Neural crest cell (in vitro differentiated cells): ENCODE measurements at regions not wholly inside any gene's neighbourhood (a gene's known extent, or its start where the extent isn't known, plus 50 kb on each side); places are given as distances from the start of the nearest gene placed in this dataset.

ENCODE experiments used
- DNase-seq: peaks from one replicate; pipeline ENCODE4 v3.0.0; 2021; ENCODE audit warnings: low read depth, mixed read lengths, low spot score
- H3K27ac Mint-ChIP-seq: one replicate; pipeline ENCODE4 v1.8.0; 2021; ENCODE audit warnings: mild to moderate bottlenecking, mixed read lengths; ENCODE audit not compliant: unreplicated experiment
- H3K27me3 Mint-ChIP-seq: 2 replicates; pipeline ENCODE4 v1.8.0; 2021; ENCODE audit warnings: low read depth, mild to moderate bottlenecking, mixed read lengths
- H3K36me3 Mint-ChIP-seq: 2 replicates; pipeline ENCODE4 v1.8.0; 2021; ENCODE audit warnings: low read depth, mild to moderate bottlenecking, mixed read lengths
- H3K4me1 Mint-ChIP-seq: 2 replicates; pipeline ENCODE4 v1.8.0; 2021; ENCODE audit warnings: mixed read lengths
- H3K4me3 Mint-ChIP-seq: one replicate; pipeline ENCODE4 v1.8.0; 2021; ENCODE audit warnings: mild to moderate bottlenecking, mixed read lengths
- H3K9me3 Mint-ChIP-seq: 2 replicates; pipeline ENCODE4 v1.8.0; 2021; ENCODE audit warnings: mixed read lengths
- TF ChIP-seq, protein P1 (sequence below): fragments of 200-600 bp; sonication (generic); conservative IDR thresholded peaks from 2 replicates; pipeline ENCODE4 v1.5.0; 2021; ENCODE audit warnings: antibody characterized with exemption, mild to moderate bottlenecking

DNA sequence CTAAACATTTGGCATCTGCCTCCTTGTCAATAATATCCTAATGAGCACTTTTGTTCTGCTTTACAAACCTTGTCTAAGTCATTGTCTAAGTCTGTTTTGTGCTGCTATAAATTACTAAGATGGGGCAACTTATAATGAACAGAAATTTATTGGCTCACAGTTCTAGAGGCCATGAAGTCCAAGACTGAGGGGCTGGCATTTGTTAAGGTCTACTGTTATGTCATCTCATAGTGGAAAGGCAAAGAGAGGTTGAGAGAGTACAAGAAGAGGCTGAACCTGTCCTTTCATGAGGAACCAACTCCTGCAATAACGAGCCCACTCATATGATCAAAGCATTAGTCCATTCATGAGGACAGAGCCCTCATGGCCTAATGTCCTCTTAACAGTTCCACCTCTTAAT is 72.7 kb upstream of the KLF12 start:
- H3K36me3 Mint-ChIP-seq, result no peaks in the 10 kb centered on the region
- H3K27me3 Mint-ChIP-seq, result no peaks in the 10 kb centered on the region
- TF ChIP-seq, protein P1, sequence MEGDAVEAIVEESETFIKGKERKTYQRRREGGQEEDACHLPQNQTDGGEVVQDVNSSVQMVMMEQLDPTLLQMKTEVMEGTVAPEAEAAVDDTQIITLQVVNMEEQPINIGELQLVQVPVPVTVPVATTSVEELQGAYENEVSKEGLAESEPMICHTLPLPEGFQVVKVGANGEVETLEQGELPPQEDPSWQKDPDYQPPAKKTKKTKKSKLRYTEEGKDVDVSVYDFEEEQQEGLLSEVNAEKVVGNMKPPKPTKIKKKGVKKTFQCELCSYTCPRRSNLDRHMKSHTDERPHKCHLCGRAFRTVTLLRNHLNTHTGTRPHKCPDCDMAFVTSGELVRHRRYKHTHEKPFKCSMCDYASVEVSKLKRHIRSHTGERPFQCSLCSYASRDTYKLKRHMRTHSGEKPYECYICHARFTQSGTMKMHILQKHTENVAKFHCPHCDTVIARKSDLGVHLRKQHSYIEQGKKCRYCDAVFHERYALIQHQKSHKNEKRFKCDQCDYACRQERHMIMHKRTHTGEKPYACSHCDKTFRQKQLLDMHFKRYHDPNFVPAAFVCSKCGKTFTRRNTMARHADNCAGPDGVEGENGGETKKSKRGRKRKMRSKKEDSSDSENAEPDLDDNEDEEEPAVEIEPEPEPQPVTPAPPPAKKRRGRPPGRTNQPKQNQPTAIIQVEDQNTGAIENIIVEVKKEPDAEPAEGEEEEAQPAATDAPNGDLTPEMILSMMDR, result no peak
- H3K4me1 Mint-ChIP-seq, result peaks cover 8% of the 10 kb centered on the region
- no peak overlapping the region for H3K27ac Mint-ChIP-seq
- no peak for DNase-seq
- peaks cover 20% of the 10 kb centered on the region for H3K9me3 Mint-ChIP-seq
- H3K4me3 Mint-ChIP-seq, result no peak overlapping the region

DNA sequence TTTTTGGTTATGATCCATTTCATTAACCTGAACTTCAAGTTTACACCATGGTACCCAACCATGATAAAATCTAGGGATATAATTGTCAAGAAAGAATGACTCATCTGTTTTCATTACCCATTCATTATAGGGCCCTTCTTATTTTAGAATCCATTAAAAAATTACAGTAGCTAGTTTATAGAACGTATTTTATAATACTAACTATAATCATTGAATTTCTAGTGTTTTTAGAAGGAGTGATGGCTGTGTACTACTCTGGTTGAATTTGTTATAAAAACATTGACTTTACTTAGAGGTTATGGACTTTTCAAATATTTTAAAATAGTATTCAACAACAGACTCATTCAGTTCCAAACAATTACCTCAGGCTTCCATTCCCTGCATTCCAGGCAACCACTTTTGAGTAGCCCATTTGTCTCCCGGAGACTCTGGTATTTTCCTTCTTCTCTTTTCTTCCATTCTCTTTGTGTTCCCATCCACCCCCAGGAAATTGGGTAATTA is 71.9 kb upstream of the KLF12 start:
- Mint-ChIP-seq H3K4me3 (no peak overlapping the region), H3K4me1 (peaks cover 8% of the 10 kb centered on the region), H3K27me3 (no peaks in the 10 kb centered on the region), H3K36me3 (no peaks in the 10 kb centered on the region), H3K9me3 (peaks cover 20% of the 10 kb centered on the region), H3K27ac (no peak overlapping the region)
- no peak for DNase-seq
- TF ChIP-seq, protein P1, result no peak

DNA sequence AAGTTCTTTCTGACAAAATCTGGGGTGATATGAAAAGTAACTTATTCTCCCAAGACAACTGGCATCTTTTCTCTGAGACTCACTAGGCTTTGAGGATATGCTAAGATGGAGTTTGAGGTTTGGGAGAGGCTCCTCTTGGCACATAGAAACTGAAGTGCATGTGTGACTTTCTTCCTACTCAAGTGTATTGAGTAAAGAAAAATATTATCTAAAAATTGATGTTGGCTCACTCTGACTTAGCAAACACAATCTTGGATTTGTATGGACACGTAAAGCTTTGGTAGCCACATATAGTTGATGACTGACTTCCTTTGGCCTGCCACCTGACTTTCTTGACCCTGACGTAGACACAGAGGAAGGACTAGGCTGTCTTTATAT is 71.1 kb upstream of the KLF12 start:
- no peak for DNase-seq
- no peak overlapping the region for H3K27ac Mint-ChIP-seq
- peaks cover 20% of the 10 kb centered on the region for H3K9me3 Mint-ChIP-seq
- no peaks in the 10 kb centered on the region for H3K27me3 Mint-ChIP-seq
- peaks cover 8% of the 10 kb centered on the region for H3K4me1 Mint-ChIP-seq
- no peak overlapping the region for H3K4me3 Mint-ChIP-seq
- H3K36me3 Mint-ChIP-seq, result no peaks in the 10 kb centered on the region
- TF ChIP-seq, protein P1, result no peak

DNA sequence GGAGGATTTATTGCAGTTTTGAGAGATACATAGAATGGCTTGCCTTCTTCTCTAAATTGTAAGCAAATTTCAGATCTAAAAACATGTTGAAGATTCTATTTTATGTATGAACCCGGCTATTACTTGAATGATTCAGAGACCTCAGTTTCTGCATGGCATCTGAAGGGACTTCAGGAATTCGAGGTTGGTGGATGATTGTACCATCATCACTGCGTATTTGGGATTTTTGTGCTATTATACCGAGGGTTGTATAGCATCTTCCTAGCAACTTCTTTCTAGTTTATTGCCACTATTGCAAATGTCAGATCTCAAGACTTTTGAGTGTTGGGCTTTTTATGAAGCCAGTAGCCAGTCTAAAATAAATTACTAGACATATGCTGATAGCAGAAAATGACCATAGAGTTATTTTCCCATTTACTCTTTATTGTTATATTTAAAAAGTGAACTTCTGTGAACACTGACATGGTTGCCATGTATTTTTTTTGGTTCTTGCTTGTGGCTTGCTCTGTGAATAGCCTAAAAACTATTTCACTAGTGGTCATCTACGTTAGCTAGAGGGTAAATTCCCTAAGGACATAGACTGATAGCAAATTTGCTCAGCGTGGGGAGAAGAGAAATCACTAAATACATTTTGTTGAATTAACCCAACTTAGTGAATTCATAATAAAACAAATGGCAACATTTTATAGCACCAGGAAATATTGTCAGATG is 70.6 kb upstream of the KLF12 start:
- no peak for DNase-seq
- Mint-ChIP-seq H3K9me3 (peaks cover 20% of the 10 kb centered on the region), H3K4me3 (no peak overlapping the region), H3K4me1 (peaks cover 8% of the 10 kb centered on the region), H3K36me3 (no peaks in the 10 kb centered on the region), H3K27me3 (no peaks in the 10 kb centered on the region), H3K27ac (no peak overlapping the region)
- TF ChIP-seq, protein P1, result no peak

DNA sequence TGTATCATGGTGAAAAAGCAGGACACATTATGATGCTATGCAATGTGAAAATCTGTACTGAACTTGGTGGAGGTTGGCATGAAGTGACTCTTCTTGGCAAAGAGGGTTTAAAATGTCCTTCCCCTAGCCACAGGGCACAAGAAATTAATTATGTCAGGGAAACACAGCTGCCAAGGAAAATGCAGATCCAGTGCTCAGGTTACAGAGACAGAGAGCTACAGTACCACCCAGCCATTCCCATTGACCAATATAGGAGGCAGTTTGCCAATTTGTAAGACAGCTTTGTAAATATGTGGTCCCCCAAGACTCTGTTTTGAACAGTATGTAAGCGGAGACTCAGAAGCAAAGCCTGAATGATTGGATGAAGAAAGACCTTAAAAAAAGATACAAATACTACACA is 69.4 kb upstream of the KLF12 start:
- no peaks in the 10 kb centered on the region for H3K27me3 Mint-ChIP-seq
- H3K36me3 Mint-ChIP-seq, result no peaks in the 10 kb centered on the region
- peaks cover 20% of the 10 kb centered on the region for H3K9me3 Mint-ChIP-seq
- no peak overlapping the region for H3K4me3 Mint-ChIP-seq
- TF ChIP-seq, protein P1, result no peak
- no peak for DNase-seq
- H3K4me1 Mint-ChIP-seq, result peaks cover 9% of the 10 kb centered on the region
- no peak overlapping the region for H3K27ac Mint-ChIP-seq
